GM21515 (cell line): ENCODE measurements at regions not wholly inside any gene's neighbourhood (a gene's known extent, or its start where the extent isn't known, plus 50 kb on each side); places are given as distances from the start of the nearest gene placed in this dataset.
"Not testable (repeated sequence)": the region's sequence is repeated elsewhere in the genome, so short reads cannot be mapped to it uniquely, and the experiment has no call there.

Source experiments
- ATAC-seq: cut with Tn5 transposase; IDR thresholded peaks from one replicate; pipeline ENCODE4 v1.9.1; 2021; ENCODE audit not compliant: unreplicated experiment

DNA sequence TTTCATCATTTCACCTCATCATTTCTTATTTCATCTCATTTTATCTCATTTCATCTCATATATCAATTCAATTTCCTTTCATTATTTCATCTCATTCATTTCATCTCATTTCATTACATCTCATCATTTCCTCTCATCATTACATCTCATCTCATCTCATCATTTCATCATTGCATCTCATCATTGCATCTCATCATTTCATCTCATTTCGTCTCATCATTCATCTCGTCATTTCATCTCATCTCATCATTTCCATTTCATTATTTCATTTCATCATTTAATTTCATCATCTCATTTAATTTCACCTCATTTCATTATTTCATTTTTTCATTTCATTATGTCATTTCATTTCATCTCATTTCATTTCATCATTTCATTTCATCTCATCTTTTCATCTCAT, 168.5 kb upstream of the FAM72C start:
- ATAC-seq = not testable (repeated sequence)

DNA sequence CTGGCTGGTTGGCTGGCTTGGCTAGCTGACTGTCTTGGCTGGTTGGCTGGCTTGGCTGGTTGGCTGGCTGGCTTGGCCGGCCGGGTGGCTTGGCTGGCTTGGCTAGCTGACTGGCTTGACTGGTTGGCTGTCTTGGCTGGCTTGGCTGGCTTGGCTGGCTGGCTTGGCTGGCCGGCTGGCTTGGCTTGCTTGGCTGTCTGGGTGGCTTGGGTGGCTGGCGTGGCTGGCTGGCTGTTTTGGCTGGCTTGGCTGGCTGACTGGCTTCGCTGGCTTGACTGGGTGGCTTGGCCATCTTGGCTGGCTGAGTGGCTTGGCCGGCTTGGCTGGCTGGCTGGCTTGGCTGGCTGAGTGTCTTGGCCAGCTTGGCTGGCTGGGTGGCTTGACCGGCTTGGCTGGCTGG, 133.2 kb upstream of the FAM72C start:
- not testable (repeated sequence) for ATAC-seq

GRCh38 chr1:144104000-144104677, 132.4 kb upstream of the FAM72C start:
- not testable (repeated sequence) for ATAC-seq

- not testable (repeated sequence) for ATAC-seq
These were observed 131.5 kb upstream of the FAM72C start for GRCh38 chr1:144103156-144103880.

DNA sequence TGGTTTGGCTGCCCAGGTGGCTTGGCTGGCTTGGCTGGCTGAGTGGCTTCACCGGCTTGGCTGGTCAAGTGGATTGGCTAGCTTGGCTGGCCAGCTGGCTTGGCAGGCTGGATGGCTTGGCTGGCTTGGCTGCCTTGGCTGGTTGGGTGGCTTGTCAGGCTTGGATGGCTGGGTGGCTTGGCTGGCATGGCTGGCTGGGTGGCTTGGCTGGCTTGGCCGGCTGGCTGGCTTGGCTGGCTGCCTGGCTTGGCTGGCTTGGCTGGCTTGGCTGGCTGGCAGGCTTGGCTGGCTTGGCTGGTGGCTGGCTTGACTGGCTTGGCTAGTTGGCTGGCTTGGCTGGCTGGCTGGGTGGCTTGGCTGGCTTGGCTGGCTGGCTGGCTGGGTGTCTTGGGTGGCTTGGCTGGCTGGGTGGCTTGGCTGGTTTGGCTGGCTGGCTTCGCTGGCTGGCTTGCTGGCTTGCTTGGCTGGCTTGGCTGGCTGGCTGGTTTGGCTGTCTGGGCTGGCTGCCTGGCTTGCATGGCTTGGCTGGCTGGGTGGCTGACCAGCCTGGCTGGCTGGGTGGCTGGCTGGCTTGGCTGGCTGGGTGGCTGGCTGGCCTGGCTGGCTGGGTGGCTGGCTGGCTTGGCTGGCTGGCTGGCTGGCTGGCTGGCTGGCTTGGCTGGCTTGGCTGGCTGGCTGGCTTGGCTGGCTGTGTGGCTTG, 130.4 kb upstream of the FAM72C start:
- ATAC-seq = not testable (repeated sequence)

GRCh38 chr1:144101397-144102045, 129.7 kb upstream of the FAM72C start:
- no peak for ATAC-seq

DNA sequence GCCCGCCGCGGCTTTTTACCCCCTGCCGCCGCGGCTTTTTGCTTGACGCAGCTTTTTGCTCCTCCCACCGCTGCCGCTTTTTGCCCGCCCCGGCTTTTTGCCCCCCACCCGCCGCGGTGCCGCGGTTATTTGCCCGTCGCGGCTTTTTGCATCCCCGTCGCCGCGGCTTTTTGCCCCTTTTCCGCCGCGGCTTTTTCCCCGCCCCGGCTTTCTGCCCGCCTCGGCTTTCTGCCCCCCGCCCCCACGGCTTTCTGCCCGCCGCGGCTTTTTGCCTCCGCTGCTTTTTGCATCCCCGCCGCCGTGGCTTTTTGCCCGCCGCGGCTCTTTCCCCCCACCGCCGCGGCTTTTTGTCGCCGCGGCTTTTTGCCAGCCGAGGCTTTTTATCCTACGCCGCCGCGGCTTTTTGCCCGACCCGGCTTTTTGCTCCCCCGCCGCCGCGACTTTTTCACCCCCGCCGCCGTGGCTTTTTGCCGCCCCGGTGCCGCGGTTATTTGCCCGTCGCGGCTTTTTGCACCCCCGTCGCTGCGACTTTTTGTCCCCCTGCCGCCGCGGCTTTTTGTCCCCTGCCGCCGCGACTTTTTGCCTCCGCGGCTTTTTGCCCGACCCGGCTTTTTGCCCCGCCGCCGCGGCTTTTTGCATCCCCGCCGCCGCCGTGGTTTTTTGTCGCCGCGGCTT, 105.5 kb upstream of the FAM72C start:
- not testable (repeated sequence) for ATAC-seq

DNA sequence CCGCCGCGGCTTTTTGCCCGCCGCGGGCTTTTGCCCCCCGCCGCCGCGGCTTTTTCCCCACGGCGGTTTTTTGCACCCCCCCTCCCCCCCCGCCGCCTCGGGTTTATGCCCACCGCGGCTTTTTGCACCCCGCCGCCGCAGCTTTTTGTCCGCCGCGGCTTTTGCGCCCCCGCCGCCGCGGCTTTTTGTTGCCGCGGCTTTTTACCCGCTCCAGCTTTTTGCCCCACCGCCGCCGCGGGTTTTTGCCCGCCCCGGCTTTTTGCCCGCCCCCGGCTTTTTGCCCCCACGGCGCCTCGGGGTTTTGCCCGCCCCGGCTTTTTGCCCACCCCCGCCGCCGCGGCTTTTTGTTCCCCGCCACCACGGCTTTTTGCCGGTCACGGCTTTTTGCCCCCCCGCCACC, 104.9 kb upstream of the FAM72C start:
- ATAC-seq = not testable (repeated sequence)

DNA sequence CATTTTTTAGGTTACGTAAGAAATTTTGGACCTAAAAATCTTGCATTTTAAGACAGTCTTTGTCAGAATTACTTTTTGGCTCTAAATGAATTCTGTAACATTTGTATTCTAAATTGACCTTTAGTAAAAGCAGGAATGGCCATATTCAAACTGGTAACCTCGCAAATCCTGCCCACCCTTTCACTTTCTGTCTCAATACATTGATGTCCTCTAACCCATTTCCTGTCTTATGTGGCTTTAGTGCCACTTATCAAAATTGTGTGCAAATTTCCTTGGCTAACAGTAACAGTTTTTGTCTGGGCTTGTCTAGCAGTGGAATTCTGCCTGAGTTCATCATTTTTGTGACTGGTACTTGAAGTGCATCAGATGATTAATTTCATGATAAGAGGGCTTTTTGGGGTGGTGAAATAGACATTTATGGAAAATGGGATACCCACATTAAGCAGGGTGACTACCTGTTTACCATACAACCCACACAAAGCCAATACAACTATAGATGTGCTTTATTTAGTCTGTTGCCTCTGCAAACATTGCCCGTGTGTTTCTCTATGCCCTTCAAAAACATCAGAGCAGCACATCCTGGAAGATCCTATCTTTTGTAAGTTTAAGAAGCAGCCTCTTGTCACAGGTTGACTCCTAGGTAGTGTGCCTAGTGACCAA, 98.7 kb upstream of the FAM72C start:
- ATAC-seq = not testable (repeated sequence)

GRCh38 chr1:144067042-144067441, 95.3 kb upstream of the FAM72C start:
- not testable (repeated sequence) for ATAC-seq

GRCh38 chr1:144066071-144066813, 94.5 kb upstream of the FAM72C start:
- ATAC-seq = not testable (repeated sequence)

- ATAC-seq = not testable (repeated sequence)
These were observed 93.7 kb upstream of the FAM72C start for GRCh38 chr1:144065299-144066060.

GRCh38 chr1:144049365-144049764, 77.6 kb upstream of the FAM72C start:
- not testable (repeated sequence) for ATAC-seq

GRCh38 chr1:144046645-144047044, 74.9 kb upstream of the FAM72C start:
- ATAC-seq = not testable (repeated sequence)

GRCh38 chr1:144045751-144046546, 74.2 kb upstream of the FAM72C start:
- not testable (repeated sequence) for ATAC-seq

- ATAC-seq = not testable (repeated sequence)
These were observed 70.5 kb upstream of the FAM72C start for GRCh38 chr1:144042251-144042650.

DNA sequence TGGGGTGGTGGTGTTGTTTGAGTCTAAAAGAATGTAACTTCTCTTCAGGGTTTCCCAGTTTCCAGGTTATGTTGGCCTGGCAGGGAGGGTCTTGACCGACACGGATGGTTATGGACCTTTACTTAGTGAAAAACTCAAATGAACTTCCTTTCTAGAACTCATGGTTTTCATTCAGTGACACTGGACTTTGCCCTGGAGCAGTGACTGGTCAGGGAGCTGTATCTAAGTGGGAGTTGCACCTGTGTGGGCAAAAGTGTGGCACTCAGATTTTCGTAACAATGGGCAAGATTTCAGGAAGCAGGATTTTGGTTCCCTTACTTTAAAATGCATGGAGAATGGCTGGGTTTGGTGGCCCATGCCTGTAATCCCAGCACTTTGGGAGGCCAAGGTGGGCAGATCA, 68.5 kb upstream of the FAM72C start:
- ATAC-seq = not testable (repeated sequence)

DNA sequence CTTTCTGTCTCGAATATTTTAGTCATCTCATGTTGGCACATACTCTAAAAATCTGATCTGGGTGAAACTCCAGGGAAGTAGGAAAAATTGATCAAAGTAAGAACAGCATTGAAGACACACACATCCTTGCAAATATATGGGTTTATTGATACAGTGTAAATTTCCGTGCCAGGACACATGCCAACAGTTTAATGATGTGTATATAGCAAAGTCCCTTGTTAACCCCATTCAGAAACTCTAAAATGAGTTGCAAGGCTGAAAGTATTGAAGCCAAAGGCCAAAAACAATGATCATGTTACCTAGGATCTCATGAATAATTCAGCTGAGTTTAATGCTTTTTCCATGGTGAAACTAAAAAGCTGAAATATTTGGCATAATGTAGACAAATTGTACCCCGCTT, 62.3 kb upstream of the FAM72C start:
- not testable (repeated sequence) for ATAC-seq
